ENCODE measurements at regions not wholly inside any gene's neighbourhood (a gene's known extent, or its start where the extent isn't known, plus 50 kb on each side); places are given as distances from the start of the nearest gene placed in this dataset.

DNA sequence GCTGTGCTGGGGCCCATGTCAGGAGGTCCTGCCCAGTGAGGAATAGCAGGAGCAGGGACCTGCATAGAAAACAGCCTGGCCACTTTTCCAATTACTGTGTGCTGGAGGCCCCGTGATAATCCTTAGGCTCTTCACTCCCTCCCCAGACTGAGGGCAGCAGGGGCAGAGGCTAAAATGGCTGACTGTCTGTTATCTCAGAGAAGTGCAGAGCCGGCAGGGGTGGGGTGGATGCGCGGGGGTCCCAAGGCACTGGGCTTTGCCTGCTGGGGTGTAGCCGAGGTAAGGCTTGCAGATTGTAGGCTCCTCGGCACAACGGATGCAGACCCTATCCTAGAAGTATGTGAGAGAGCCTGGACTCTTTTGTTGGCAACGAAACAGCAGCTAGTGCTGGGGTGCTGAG lies 1064.1 kb downstream of the OLFM4 start:
- TF ChIP-seq POLR2A (IDR thresholded peaks at IDR 0.05), result no peak
- TF ChIP-seq, protein P1, sequence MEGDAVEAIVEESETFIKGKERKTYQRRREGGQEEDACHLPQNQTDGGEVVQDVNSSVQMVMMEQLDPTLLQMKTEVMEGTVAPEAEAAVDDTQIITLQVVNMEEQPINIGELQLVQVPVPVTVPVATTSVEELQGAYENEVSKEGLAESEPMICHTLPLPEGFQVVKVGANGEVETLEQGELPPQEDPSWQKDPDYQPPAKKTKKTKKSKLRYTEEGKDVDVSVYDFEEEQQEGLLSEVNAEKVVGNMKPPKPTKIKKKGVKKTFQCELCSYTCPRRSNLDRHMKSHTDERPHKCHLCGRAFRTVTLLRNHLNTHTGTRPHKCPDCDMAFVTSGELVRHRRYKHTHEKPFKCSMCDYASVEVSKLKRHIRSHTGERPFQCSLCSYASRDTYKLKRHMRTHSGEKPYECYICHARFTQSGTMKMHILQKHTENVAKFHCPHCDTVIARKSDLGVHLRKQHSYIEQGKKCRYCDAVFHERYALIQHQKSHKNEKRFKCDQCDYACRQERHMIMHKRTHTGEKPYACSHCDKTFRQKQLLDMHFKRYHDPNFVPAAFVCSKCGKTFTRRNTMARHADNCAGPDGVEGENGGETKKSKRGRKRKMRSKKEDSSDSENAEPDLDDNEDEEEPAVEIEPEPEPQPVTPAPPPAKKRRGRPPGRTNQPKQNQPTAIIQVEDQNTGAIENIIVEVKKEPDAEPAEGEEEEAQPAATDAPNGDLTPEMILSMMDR (IDR thresholded peaks at IDR 0.05), result no peak

Measured in heart left ventricle (tissue), 13 donors.